ENCODE measurements at regions not wholly inside any gene's neighbourhood (a gene's known extent, or its start where the extent isn't known, plus 50 kb on each side); places are given as distances from the start of the nearest gene placed in this dataset.

- Histone ChIP-seq H3K4me1 (ENCODE audit: control insufficient read depth, insufficient read depth, low read length) (no peaks in the 10 kb centered on the region), H3K23ac (ENCODE audit: low read depth, low read length) (no peak overlapping the region), H3K4me2 (ENCODE audit: low read depth, low read length) (no peak overlapping the region), H2BK15ac (ENCODE audit: low read depth, low read length) (no peak overlapping the region), H3K36me3 (ENCODE audit: control insufficient read depth, insufficient read depth, low read length) (no peaks in the 10 kb centered on the region), H3K9me3 (ENCODE audit: control insufficient read depth, insufficient read depth, low read length) (no peaks in the 10 kb centered on the region), H3K9ac (ENCODE audit: low read depth, low read length) (no peak overlapping the region), H3K4ac (ENCODE audit: low read depth, low read length) (no peak overlapping the region), H3K14ac (replicated peaks; ENCODE audit: low read depth, low read length) (no peak overlapping the region), H4K91ac (ENCODE audit: insufficient read depth, low read depth, low read length) (no peak overlapping the region), H4K5ac (ENCODE audit: low read depth, low read length) (no peak overlapping the region), H2BK5ac (ENCODE audit: low read depth, low read length, poor library complexity, severe bottlenecking) (no peak overlapping the region), H2AK5ac (ENCODE audit: low read depth, low read length) (no peak overlapping the region), H4K8ac (ENCODE audit: low read depth in 2 of 2, low read length in 2 of 2) (no peak overlapping the region), H3K56ac (ENCODE audit: extremely low read depth, insufficient read depth, low read length) (no peak overlapping the region), H3K79me1 (ENCODE audit: low read depth in 1 of 2, low read length in 2 of 2) (no peaks in the 10 kb centered on the region), H2BK120ac (ENCODE audit: low read depth, low read length) (no peak overlapping the region), H3K27me3 (ENCODE audit: control insufficient read depth, insufficient read depth, low read length) (no peaks in the 10 kb centered on the region; the same call in 1 of the 2 replicates), H2AFZ (replicated peaks; ENCODE audit: low read length, poor library complexity) (no peak overlapping the region), H2BK20ac (ENCODE audit: low read depth, low read length) (no peak overlapping the region), H3K18ac (ENCODE audit: low read depth, low read length) (no peak overlapping the region), H4K20me1 (ENCODE audit: insufficient read depth, low read length) (no peaks in the 10 kb centered on the region), H3K4me3 (ENCODE audit: insufficient read depth, low read depth, low read length) (no peak overlapping the region), H2AK9ac (replicated peaks; ENCODE audit: low read depth, low read length, poor library complexity) (no peak overlapping the region), H3K27ac (ENCODE audit: insufficient read depth, low read length) (no peak overlapping the region), H3K9me1 (ENCODE audit: insufficient read depth, low read length) (no peaks in the 10 kb centered on the region)
- no TSS peak for BruUV-seq (replicated peaks)
- no peak for DNase-seq
- intact Hi-C loops (cut with micrococcal nuclease) (no loop called here), dilution Hi-C loops (cut with HindIII; ENCODE audit: low sequenced_read_pairs, unreplicated experiment) (no loop called here), in situ Hi-C loops (cut with MboI; ENCODE audit: low sequenced_read_pairs) (loop anchor here (10.0 kb wide), 1 partner anchor 91 kb away; no protein-coding TSS in a partner anchor)
- no CpG with 5 or more reads among the region's 3 CpGs for WGBS, 2 experiments (ENCODE audit: extremely low coverage in 2 of 2, insufficient read length in 1 of 2)
- ChIA-PET POLR2A (ENCODE audit: unreplicated experiment) (no interaction called here), CTCF (no interaction called here)
- TF ChIP-seq NFE2L2 (IDR thresholded peaks at IDR 0.05; ENCODE audit: low read depth, low read length) (no peak), MAZ (IDR thresholded peaks at IDR 0.05; ENCODE audit: borderline replicate concordance, low read depth, low read length) (no peak), MXI1 (IDR thresholded peaks at IDR 0.05; ENCODE audit: borderline replicate concordance, low read depth, low read length) (no peak), CTCF (conservative IDR thresholded peaks at IDR 0.05; ENCODE audit: low read depth, low read length) (no peak), RCOR1 (IDR thresholded peaks at IDR 0.05; ENCODE audit: insufficient replicate concordance, low read length) (no peak), RAD21 (IDR thresholded peaks at IDR 0.05; ENCODE audit: low read length) (no peak), RFX5 (IDR thresholded peaks at IDR 0.05; ENCODE audit: low read depth, low read length) (no peak), ELK1 (IDR thresholded peaks at IDR 0.05; ENCODE audit: borderline replicate concordance, low read depth, low read length) (no peak), CHD1 (IDR thresholded peaks at IDR 0.05; ENCODE audit: low read depth, low read length) (no peak), BHLHE40 (IDR thresholded peaks at IDR 0.05; ENCODE audit: low read depth, low read length) (no peak), FOS (IDR thresholded peaks at IDR 0.05; ENCODE audit: low read depth, low read length) (no peak), SMC3 (IDR thresholded peaks at IDR 0.05; ENCODE audit: low read depth, low read length) (no peak)
- ATAC-seq (ENCODE audit: low read depth): no peak
Observed at GRCh38 chr6:152854086-152854795, 103.6 kb downstream of the VIP start.
